NCI-H226 (cell line): ENCODE measurements at regions not wholly inside any gene's neighbourhood (a gene's known extent, or its start where the extent isn't known, plus 50 kb on each side); places are given as distances from the start of the nearest gene placed in this dataset.
A peak's percentile ranks its signal among the peaks of the same experiment; 100 is the strongest.

Source experiments
- DNase-seq: peaks from one replicate; pipeline ENCODE4 v3.0.0-alpha.2; 2015

DNA sequence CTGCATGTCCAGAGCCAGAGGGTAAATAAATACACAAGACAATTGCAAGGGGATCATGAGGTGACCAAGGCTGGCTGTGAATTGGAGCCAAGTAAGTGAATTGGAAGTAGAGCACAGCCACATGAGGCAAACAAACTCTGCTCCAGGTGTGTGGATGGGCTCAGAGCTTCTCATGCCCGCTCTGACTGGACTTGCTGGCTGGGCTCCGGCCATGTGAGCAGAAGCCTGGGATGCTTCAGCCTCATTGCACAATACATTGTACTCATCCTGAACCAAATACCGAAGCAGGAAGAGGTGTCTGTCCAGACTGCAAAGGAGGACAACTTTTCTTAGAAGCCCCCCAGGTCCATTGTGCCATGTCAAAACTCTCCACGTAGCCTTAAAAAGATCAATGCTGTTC is 193.0 kb downstream of the TTC8 start:
- no peak for DNase-seq

DNA sequence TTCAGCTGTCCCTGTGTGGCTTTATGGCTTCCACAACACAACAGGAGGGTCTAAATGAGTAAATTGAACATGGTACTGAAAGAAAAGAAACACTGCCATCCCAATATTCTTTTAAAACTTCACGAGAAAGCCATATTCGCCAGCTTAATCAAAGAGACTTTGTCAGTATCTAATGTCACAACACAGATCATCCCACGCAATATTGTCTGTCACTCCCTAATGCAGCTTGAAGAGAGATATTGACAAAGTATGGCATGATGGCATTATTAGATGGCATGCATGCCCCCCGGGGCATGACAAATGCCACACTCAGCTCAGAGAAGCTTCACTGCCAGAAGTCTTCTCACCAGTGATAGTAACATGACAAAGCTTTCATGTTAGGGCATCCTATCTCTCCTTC is 197.8 kb downstream of the TTC8 start:
- DNase-seq, result no peak

DNA sequence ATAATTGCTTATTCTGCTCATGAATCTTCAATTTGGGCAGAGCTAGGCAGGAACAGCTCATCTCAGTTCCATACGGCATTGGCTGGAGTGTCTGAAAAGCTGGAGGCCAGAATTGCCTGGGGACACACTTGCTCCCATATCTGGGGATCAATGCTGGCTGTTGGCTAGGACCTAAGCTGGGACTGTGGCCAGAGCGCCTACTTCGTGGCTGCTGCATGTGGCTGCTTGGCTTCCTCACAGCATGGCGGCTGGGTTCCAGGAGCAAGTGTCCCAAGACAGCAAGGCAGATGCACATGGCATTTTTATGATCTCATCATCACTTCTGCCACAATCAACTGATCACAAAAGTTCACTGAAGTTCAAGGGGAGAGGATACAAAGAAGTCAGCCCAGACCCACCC is 200.2 kb downstream of the TTC8 start:
- DNase-seq, result no peak

DNA sequence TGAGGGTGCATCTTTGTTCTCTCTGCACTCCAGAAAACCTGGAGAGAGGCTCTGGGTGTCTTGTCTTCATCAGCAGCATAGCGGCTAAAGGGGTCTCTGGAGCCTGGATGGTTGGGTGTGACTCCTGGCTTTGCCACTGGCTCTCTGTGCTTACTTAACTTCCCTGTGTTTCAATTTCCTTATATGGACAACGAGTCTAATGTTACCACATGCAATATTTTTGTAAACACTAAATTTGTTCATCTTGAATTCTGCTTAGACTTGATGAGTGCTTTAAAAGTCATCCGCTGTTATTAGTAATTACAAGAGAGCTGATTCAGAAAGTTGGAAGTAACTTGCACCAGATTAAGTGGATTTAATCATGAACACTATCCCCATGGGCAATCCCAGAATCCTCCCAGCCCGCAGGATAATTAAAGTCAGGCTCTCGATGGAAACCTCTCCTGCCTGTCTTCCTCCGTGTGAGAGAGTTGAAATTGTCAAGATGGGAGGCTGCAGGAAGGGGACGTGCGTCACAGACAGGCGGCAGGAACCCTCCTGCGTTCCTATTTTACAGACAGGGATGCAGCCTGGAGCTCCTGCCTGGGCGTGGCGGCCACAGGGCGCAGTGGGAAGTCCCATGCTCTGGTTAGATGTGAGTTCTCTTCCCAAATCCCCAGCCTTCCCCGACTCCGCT is 201.2 kb downstream of the TTC8 start:
- no peak for DNase-seq

DNA sequence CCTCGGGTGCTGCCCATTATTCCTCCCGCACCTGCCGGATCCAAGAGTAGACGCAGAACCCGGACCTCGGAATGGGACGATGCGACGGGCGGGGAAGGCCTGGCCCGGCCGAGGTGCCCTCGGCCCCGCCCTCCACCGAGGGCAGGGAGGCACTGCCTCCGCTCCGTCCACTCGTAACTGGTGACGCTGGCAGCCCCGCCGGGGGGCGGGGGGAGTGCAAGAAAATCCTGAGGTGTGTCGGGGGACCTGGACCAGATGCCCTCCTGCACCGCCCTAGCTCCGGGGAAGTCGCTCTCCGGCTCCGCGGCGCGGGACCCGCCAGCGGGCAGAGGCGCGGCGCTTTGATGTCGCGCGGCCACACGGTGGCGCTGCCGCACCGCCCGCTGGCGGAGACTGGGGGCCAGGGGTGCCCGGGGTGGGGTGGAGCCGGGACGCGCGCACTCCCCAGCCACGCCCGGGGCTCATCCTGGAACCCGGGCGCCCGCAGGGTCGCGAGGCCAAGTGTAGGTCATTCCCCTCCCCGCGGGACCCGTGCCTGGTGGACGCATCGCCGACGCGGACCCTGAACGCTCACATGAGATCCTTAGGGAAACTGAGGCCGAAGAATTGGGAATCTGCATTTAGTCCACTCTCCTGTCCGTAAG is 202.8 kb downstream of the TTC8 start:
- no peak for DNase-seq

DNA sequence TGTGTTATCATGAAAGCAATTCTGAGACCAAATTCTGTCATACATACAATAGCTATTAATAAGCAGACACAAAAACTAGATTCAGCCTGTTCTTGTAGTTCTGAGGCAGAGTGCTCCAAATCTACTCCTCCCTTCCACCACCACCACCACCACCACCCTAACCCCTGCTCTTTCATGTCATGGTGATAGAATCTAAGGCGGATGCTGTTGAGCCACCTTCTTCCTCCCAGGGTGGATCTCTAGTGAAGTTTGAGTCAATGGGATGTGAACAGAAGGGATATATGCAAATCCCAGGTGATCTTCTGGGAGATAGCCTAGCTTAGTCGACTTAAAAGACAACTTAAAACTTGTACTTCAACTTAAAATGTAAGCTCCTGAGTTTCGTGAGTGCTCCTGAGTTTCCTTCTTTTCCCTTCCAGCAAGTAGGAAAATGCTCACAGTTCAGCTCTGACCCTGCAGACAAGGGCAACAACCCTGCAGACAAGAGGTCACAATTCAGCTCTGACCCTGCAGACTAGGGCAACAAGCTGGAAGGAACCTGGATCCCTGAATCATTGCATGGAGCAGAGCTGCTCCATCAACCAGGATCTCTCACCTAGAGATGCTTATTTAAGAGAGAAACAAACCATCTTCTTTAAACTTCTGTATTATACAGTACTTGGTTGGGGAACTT is 204.1 kb downstream of the TTC8 start:
- DNase-seq, result no peak

DNA sequence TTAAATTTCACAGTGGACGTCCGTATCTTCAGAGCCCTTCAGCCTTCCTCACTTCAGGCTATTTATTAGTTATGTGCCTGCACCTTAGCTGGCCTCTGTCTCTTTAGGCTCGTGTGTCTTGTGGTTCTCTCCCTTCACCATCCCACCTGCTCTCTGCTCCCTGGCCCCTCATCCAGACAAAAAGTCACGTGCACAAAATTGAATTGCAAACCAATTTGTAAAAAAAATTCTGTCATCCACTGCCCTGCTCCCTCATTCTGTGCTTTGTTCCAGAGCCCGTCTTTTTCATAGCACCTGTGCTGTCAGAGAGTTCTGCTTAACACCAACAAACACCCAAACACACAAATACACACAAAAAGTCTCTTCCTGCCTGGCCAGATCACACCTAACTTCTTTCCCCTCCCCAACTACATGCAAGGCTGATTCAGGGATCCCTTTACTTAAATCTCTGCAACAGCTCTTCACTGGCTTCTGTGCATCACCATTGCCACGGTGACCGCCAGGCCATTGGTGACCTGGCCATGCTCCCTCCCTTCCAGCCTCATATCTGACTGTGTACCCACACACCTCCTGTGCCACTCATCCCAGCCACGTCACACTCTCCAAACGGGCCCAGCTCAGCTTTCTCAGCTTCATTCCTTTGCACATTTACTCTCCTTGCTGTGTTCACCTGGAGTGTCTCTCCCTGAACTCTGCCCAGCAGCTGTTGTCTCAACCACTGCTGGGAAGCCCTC is 205.7 kb downstream of the TTC8 start:
- no peak for DNase-seq

DNA sequence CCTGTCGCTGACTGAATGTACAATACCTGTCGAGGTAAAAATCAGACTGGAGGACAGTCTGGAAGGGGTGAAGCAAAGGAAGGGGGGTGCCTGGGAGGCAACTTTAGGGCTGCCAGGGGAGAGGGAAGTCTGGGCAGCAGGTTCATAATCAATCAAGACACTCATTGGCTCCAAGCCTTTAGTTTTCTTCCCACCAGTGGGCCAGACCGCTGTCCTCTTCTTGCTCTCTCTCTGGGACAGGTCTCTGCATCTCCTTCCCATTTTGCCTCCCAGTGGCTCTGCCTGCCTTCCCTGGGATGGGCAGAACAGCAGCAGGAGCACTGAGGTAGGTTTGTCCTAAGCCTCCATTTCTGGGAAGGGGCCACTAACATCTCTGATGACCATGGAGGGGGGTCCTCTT is 206.5 kb downstream of the TTC8 start:
- DNase-seq, result no peak

DNA sequence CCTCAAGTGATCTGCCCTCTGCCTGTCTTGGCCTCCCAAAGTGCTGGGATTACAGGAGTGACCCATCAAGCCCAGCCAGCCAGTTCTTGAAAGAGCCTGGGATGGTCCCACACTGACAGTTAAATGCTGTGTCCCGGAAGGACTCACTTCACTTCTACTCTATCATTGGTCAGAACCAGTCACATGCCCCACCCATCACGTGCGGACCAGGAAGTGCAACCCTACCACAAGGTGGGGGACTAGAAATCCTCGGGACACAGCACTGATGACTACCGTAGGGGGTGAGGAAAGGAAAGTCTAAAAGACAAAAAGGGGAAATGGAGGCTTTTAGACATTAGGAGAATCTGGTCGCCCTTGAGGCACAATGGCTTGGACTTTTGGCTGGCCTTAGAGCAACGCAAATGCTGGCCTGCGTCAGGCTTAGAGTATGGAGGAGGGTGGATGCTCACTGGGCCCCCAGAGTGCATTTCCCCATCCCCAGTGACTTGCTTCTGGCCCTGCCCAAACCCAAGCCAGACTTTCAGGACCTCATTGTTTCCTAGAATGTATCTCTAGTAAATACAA is 207.7 kb downstream of the TTC8 start:
- DNase-seq, result no peak

DNA sequence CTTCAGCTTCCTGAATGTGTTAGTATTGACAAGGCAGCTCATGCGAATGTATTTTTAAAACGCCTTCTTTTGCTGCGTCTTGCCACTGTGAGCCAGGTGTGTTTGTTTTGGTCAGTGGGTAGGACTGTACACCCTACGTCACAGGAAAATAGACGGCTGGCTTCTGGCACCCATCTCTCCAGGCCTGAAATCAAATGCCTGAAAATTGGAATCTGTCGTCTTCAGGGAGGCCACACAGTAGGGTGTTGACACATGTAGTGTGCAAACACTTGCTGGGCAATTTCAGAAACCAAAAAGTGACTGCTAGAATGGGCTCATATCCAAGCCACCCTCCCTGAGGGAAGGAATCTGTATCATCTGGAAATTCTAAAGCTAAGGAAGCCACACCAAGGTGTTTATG is 209.3 kb downstream of the TTC8 start:
- no peak for DNase-seq

DNA sequence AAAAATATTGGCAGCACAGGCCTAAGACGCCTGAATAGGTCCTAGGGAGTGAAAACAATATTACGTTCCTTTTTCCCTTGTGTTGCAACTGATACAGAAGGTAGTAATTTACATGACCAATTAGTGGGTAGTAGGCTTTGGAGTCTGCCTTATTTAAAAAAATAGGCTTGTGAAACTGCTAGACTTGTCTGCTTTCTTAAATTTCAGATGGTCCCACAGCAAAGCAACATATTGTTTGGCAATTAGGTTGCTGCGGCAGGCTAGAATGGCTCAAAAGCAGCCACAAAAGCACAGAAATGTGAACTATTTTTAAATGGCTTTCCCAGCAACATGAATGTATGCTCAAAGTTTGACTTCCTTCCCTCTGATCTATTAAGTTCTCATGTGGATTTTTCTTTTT is 211.9 kb downstream of the TTC8 start:
- no peak for DNase-seq

DNA sequence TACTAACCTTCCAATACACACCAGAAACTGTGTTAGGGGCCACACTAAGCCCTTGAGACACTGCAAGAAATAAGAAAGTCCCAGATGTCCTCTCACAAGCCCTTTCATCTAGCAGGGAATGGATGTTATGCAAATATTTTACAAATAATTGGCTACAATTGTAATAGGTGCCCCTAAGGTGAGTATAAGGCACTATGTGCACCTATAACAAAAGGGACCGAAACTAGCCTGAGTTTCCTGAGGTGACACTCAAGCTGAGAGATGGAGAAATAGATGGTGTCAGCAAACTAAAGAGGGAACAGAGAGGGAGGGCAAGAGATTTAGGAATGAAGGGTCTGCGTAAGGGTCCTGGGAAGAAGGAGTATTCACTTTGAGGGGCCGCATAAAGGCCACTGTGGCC is 212.6 kb downstream of the TTC8 start:
- no peak for DNase-seq

DNA sequence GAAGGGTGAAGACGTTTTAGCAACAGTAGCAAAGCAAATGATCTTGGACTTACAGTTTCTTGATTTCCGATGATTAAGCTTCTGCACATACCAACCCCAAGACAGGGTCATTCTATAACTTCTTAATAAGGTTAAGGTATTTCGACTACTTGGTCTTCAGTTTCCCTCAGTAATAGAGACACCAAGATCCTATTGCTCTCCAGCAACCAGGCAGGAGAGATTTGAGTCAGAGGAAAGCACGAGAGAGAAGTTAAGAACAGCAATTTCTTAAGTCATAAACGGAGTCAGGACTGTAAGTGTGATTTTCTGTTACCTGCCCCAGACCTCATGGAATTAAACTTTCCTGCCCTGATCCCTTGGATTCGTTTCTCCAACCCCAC is 215.6 kb downstream of the TTC8 start:
- no peak for DNase-seq

DNA sequence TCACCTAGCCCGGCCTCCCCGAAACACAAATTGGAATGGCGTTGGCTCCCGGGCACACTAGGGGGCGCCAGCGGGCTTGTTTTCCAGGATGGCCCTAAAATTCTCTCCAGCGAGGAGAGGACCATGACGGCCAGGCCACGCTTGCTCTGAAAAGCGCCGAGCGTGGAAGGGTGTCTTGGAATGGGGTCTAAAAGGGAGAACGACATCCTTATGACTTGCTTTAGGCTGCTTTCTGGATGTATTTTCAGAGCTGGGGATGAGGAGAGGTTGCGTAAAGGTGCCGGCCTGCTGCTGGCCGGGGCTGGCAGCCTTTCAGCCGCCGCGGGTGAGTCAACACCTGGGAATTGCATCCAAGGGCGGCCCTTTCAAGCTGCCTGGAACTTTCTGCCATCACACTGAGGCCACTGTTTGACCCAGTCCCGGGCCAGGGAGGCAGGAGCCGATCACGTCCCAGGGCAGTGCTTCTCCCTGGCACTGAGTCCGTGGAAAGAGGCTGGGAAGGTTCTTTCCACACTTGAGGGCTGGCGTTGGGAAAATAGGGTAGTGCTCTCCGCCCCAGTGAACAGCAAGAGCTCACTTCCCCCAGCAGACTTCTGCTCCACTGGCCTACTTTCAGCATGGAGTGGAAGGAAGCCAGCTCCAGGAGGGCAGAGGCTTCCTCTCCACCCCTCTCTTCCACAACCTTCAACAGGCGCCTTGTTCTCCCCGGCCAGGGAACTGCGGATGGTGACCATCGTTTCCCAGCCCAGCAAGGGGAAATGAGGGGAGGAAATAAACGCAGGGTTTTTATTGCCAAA is 216.2 kb downstream of the TTC8 start:
- DNase-seq, result peak; percentile 78

DNA sequence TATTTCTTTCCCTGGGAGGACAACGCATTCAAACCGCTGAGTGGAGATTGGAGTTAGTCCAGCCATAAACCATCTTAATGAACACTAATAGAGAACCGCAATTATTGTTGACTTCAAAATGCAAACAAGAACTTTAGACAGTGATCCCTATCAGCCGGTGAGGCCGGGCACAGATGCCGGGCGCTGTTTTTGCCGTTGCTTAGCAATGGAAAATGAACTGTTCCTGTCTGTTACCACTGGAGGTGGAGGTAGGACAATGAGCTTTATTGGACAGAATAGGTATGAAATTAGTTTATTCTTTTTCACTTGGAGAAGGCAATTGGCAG is 216.8 kb downstream of the TTC8 start:
- peak; percentile 24 for DNase-seq

DNA sequence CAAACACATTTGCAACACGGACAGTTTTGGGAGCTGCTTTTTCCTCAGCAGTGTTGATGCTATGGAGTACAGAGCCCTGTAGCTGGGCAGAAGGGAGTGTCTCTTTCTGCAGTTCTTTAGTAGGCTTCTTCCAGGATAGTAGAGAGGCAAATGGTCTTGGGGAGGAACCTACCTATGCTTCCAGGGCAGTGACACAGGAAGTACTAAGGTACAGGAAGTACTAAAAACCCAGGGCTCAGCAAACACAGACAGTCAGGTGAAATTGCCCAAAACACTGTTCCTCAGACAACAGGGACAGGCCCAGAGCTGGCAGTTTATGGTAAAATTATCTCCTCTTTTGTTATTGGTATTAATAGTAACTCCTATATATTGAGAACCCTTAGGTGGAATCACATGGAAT is 217.6 kb downstream of the TTC8 start:
- DNase-seq, result no peak

DNA sequence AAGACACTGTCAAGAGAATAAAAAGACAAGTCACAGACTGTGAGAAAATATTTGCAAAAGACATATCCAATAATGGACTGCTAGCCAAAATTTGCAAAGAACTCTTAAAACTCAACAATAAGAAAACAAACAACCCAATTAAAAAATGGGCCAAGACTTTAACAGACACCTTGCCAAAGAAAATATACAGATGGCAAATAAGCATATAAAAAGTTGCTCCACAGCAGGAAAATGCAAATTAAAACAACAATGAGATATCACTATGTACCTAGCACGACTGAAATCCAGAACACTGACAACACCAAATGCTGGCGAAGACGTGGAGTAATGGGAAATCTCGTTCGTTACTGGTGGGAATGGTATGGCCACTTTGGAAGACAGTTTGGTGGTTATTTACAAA is 228.9 kb downstream of the TTC8 start:
- no peak for DNase-seq

DNA sequence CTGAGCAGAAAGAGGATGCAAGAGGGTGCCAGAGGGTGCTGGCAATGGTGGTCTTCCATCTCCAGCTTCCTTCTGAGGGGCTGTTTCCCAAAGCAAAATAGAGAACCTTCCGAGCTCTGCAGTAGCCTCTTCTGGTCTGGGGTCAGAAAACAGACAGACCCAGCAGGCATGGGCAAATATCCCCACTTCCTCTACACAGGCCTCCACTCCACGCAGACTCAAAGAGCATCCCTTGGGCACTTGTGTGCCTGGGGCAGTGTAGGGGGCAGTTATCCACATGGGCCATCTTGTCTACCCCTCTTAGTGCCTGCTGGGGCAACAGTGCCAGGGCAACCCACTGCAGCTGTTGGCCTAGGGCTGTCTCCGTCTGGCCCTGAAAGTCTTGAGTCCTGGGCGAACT is 231.9 kb downstream of the TTC8 start:
- DNase-seq, result no peak

DNA sequence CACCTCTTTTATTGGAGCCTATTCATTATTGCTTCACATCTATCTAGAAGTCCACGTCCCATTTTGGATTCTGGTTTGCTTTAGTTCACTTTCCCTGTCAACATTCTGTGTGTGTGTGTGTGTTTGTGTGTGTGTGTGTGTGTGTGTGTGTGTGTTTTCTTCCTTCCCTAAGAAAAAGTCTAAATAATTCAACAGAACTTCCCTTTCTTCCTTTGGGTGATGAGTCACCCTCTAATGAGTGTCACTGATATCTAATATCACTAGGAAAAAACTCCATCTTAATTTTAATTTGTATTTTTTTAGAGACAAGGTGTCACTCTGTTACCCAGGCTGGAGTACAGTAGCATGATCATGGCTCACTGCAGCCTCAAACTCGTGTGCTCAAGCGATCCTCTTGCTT is 234.2 kb downstream of the TTC8 start:
- no peak for DNase-seq

DNA sequence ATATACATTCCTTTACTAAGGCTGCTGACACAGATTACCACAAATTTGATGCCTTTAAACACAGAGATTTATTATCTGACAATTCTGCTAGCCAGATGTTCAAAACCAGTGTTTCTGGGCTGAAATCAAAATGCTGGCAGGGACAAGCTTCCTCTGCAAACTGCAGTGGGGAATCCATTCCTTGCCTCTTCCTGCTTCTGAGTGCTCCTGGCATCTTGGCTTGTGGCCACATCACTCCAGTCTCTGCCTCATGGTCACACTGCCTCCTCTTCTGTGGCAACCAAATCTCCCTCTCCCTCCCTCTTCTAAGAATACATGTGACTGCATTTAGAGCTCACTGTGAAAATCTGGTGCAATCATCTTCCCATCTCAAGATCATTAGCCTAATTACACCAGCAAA is 235.7 kb downstream of the TTC8 start:
- DNase-seq, result no peak

DNA sequence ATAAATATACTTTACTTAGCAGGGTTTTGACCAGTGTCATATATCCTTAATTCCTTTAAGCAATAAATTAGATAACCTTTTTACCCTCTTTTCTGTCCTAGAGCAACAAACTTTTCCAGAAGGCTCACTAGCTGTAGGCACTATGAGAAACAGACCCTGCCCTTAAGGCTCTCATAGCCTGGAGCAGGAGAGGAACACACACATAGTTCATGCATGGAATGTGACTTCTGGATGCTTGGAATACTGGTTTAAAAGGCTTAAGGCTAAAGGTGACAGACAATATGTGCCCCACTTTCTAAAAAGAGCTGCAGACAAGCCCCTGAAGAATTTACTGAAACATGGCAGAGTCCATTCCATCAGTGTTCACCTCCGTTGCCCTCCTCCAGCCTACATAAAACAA is 237.2 kb downstream of the TTC8 start:
- no peak for DNase-seq

DNA sequence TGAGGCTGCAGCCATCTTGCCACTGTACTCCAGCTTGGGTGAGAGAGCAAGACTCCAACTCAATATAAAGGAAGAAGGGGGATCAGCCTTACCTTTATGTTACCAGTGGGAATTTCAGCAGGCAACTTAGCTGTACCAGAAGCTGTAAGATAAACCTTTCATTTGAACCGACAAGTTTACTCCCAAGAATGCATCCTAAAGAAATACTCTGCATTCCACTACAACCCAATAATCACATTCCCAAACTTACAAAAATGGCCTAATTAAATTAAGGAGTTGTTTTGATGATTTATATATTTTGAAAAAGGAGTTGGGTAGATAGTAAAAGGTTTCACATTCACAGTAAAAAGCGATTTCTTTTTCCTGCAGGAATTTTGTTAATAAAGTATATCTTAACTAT is 241.4 kb downstream of the TTC8 start:
- no peak for DNase-seq
